Stimulated activated CD8-positive, alpha-beta memory T cell treated with anti-CD3 and anti-CD28 coated beads, Interleukin-7, amount 100 ng/mL, for 1 hour (primary cell): ENCODE measurements at regions not wholly inside any gene's neighbourhood (a gene's known extent, or its start where the extent isn't known, plus 50 kb on each side); places are given as distances from the start of the nearest gene placed in this dataset.

Experiments used
- DNase-seq, 2 donors: peaks; one replicate each; pipeline ENCODE4 v3.0.0-alpha.2; 2020; ENCODE audit warnings: low read depth in 2 of 2

DNA sequence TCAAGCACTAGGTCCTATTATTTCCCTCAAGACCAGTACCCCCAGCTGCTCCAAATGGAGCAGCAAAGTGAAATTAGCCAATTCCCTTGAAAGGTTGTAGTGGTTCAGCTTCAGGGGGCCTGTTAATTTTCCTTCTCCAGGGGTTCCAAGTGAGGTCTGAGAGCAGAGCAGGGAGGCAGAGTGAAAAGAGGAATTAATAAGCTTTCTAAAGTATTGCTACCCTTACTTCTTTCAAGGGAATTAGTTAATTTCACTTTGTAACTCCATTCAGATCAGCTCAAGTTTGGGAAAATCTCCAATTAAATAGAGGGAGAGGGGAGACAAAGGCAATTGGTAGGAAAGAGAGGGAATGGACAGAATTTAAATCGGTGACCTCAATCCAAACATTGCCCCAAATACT lies 78.7 kb upstream of the SLC7A11 start:
- no peak for DNase-seq

- DNase-seq, result no peak
These were observed 77.9 kb upstream of the SLC7A11 start for GRCh38 chr4:138320030-138320429.

- DNase-seq, result no peak
These were observed 75.1 kb upstream of the SLC7A11 start for GRCh38 chr4:138317175-138317748.

DNA sequence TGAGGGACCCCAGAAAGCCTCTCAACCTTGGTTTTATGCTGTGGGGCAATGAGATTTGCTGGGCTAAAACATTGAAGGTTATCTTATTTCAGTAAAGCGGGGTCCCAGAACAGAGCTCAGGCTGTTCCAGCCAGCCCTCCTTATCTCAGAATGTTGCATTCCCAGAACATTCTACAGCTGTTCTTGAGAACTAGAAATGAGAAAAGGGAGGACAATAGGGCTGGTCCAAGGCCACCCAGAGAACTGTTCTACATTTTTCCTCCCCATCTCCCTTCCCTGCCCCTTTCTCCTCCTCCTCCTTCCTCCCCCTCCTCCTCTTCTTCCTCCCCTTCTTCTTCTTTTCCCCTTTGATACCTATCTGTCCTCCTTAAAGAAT lies 70.4 kb upstream of the SLC7A11 start:
- DNase-seq, result no peak

DNA sequence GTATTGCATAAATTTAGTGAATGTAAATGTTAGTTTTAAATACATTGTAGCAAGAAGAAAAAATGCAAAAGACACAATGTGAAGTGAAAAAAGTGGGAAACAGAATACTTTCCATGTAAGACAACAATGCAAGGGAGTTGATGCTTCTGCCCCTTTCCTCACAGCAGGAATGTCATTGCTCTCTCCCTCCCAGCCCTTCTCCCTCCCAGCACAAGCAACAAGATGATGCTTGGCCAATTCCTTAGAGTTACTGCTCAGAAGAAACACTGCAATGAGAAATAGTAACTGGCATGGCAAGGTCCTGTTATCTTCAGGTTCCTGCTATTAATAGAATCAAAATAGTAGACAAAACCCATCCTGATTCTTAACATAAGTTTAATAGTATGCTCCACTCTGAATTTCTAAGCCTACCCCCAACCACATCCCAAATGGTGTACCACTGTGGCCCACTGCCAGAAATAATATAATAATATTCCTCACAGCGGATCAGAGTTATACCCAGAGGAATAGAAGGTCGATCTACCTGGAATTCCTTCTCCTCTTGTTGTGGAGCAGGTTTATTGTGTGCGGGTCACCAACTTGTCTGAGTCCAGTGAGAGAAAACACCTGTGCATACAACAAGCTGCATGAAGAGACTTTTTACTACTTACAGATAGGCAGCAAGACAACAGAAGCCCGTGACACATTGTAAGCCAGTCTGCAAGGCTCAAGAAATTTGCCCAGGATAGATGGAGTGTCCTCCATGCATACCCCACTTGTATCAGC lies 69.8 kb upstream of the SLC7A11 start:
- DNase-seq, result no peak

GRCh38 chr4:138310991-138311390 lies 68.8 kb upstream of the SLC7A11 start:
- DNase-seq, result no peak

DNA sequence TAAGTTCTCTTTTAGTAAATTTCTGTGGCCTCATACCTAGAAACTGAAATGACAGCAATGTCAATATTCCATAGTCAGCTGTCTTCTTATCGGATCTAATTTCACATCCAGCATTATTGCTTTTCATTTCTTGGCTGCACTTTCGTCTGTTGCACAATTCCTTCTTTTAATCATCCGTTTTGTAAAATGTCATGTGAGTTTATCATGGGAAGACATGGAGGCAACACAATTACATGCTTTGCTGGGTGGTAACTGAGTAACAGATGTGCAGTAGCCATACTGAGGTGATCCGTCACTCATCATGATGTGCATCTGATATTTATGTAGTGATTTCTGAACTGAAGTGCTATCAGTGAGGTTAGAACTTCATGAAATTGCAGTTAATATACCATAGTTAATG lies 68.3 kb upstream of the SLC7A11 start:
- DNase-seq, result no peak

DNA sequence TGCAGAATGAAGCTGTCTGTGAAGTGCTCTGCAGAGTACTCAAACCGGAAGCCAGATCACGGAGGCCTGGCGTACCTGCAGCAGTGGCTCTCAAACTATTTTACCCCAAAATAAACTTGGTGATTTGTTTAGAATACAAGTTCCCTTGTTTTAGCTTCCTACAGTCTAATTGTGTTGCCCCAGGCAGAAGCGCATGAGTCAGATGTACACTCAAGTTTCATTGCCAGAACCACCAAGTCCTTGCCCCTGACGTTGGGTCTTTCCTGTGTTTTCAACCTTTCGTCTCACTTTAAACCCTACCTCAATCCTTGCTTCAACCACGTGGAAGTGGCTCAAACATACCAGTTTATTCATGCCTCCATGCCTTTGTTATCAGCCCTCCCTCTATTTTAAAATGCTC lies 66.2 kb upstream of the SLC7A11 start:
- DNase-seq, result no peak

- no peak for DNase-seq
These were observed 65.2 kb upstream of the SLC7A11 start for GRCh38 chr4:138307319-138307718.

- DNase-seq, result no peak
These were observed 62.9 kb upstream of the SLC7A11 start for GRCh38 chr4:138305050-138305449.

DNA sequence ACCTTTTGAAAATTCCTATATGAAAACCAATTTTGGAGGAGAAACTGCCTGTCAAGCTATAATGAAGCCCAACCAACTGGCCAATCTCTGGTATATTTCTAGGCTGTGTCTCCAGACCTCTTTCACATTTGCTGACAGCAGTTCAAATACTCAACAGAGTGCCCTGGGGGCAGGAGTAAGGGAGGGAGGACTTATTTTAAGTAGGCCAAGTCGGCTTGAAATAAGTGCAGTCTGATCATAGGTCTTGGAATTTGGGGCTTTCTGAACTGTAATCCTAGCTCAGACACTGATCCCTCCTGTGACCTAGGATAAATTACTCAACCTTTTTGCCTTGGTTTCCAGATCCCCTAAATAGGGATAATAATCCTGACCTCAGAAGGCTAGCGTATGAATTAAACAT lies 59.4 kb upstream of the SLC7A11 start:
- no peak for DNase-seq

DNA sequence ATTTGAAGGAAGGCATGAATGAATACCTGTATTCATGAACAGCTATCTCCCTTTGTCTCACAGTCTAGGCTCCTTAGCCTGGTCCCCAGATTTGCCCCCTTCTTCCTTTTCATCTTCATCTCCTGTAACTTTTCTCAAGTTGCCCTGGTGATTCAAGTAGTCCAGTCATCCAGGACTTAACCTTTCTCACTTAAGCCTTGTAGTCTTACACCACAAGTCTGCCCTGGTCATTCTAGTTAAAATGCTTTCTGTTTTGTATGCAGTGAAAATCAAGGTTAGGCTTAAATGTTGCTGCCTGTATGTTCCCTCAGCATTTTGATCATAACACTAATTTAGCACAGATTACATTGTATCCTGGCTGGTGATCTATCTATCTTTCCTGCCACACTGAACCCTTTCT lies 58.5 kb upstream of the SLC7A11 start:
- no peak for DNase-seq

DNA sequence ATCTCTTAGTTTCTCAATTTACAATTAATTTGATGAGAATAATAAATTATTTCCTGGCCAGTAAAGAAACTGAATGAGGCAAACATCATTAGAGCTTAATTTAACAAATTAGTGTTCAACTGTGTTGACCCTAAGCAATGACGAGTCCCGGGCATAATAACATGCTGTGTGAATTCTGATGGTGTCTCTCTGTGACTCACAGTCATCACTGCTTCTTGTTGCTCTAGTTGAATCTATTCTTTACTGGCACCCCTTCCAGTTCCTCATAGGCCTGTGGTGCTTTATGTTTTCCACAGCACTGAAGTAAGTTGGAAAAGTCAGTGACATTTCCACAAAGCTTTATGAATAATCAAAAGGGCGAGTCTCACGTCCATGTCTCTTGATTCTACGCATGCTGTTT lies 57.7 kb upstream of the SLC7A11 start:
- DNase-seq, result no peak

GRCh38 chr4:138298866-138299265 lies 56.7 kb upstream of the SLC7A11 start:
- no peak for DNase-seq

DNA sequence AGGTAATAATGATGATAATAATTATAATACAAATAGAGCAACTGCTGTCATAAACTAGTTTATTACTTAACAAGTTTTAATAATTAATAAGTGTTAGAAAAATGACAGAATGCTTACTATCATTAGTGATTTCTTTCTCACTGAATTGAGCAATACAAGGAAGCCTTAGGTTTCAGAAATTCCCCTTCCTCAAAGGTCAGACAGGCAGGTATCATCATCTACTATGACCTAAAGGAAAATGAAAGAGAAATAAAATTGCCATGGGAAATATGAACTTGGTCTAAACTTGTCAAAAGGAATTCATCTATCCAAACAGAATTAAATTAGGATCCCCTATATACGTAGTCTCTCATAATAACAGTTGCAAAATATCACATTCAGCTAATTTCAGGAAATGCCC lies 56.3 kb upstream of the SLC7A11 start:
- DNase-seq, result no peak

DNA sequence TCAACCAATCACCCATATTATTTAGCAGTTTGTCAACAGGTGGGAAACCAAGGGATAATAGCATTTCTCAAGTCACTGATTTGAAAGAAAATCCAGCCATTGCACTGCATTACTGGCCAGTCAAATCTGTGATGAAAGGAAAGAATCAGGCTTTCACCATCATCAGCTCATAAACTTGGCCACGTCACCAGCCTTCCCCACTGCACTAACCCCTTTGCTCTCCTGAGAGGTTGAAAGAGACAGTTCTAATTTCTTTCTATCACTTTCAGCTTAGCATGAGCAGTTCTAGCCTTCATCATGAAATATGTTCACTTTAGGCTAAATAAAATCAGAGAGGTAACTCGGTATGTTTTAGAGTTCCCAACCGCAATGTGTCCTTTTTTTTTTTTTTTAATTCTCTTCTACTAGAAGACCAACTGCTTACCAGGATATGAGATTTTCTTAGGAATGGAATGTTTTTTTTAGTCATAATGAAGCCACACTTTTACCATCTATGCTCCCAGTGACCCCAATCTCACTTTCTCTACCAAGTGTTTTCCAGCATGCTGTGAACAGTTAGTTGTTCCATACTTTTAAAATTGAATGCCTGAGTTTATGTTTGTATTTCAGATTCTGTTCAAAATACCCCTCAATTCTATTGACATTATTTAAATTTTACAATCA lies 55.7 kb upstream of the SLC7A11 start:
- no peak for DNase-seq

DNA sequence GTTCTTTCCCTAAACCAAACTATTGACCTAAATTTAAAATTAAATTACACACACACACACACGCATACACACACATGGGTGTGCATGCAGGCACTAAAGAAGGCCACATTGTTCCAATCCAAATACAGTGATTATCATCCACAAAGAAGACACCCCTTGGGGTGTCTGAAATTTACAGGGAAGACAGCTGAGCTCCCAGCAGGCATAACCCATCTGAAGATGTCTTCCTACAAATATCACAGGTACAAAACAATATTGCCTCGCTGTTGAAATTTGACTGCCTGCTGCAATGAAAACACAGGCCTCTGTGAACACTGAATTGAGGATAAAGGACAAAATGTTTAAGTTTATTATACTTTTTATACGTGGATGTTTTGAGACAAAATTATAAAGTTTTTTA lies 50.2 kb upstream of the SLC7A11 start:
- DNase-seq, result no peak
